ENCODE measurements at regions not wholly inside any gene's neighbourhood (a gene's known extent, or its start where the extent isn't known, plus 50 kb on each side); places are given as distances from the start of the nearest gene placed in this dataset.
"Not testable (repeated sequence)": the region's sequence is repeated elsewhere in the genome, so short reads cannot be mapped to it uniquely, and the experiment has no call there.

DNA sequence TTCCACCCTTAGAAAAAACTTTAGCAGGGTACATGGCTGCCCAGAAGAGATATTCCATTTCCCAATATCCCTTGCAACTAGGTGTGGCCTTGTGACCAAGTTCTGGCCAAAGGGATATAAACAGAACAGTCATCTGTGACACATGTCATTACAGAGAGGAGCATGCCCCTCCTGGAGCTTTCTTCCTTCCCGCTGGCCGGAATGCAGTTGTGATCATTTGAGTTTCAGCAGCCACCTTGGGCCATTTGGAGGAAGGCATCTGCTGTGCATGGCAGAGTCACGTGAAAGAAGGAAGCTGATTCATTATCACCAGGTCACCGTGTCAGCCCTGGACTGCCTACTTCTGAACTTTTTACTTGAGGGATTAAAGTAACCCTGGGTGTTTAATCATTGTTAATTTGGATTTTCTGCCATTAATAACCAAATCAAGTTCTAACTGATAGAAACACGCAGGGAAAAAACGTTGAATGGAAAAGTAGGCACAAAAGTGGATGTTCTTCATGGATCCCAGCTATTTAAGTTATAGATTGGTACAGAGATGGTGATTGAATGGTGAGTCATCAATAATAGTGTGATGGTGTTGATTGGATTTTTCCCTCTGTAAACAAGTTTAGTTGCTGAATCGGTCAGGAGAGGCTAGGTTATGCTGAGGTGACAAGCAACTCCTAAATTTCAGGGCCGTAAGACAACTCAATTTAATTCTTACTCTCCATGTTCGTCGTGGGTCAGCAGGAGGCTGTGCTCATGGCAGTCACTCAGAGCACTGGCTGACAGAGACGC lies 80.7 kb upstream of the CCDC167 start:
- no peak for DNase-seq (ENCODE audit: low read depth)

DNA sequence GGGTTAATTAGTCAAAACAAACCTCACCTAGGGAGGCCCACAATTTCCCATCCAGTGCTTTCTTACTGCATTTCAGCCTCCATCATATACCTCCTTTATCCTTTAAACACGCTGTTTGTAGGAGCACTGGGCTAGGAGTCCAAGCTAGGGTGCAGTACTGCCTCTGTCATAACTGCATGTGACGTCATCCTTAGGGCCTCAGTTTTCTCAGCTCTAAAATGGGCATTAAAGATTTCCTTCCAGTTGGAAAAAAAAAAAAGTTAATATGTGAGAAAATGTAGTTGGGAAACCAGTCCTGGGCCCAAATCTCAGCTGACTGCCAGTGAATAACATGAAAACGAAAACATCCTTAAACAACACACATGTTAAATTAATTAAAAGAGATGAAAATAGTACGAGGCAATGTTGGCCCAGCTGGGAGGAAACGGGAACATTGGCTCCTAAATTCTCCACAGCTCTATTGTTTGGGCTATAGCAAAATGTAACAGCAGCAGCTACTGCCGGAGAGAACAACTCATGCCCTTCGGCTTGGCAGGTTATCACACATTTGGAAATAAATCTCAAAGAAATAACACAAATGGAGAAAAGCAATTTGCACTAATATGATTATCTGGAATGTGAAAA lies 79.9 kb upstream of the CCDC167 start:
- DNase-seq (ENCODE audit: low read depth): no peak

DNA sequence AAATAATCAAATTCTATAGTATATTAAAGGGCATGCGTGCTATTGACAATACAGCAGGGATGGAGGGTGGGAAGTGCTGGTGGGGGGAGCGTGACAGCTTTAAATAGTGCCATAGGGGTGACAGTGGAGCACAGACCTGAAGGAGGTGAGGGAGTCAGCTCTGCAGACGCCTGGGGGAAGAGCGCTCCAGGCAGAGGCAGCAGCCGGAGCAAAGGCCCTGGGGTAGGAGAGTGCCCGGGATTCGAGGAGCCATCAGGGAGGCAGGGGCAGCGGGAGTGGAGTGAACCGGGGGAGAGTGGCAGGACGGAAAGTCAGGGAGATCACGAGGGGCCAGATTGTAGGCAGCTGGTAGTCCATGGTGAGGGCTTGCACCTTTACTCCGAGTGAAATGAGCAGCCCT lies 78.4 kb upstream of the CCDC167 start:
- no peak for DNase-seq (ENCODE audit: low read depth)

DNA sequence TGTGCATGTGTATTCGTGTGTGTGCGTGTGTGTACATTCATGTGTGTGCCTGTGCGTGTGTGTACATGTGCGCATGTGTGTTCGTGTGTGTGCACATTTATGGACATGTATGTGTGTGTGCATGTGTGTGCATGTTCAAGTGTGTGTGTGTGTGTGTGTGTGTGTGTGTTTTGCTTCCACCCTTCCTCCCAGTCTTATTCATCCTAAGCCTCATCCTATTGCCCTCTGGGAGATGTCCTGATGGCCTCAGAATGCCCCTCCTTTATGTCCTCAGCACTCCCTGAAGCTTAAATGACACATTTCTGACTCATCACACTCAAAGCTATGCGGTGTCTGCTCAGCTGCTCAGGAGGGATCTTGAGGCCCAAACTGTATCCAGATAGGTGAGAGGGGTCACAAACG lies 76.6 kb upstream of the CCDC167 start:
- DNase-seq (ENCODE audit: low read depth): peak; percentile 86

DNA sequence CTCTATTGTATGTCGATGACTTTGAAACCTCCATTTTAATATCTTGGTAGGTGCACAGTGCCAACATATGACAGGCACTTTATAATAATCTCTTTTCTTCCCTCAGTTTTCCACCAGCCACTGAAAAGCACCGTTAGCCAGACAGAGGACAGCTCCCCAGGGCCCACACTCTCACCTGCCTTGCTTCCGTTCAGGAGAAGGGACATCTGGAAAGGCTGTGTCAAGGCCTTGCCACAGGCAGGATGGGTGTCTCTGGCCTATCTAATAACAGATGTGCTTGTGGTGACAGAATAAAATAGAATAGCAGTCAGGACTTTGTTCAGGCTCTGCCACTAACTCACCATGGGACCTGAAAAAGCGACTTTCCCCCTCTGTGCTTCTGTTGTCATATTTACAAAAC lies 75.5 kb upstream of the CCDC167 start:
- no peak for DNase-seq (ENCODE audit: low read depth)

DNA sequence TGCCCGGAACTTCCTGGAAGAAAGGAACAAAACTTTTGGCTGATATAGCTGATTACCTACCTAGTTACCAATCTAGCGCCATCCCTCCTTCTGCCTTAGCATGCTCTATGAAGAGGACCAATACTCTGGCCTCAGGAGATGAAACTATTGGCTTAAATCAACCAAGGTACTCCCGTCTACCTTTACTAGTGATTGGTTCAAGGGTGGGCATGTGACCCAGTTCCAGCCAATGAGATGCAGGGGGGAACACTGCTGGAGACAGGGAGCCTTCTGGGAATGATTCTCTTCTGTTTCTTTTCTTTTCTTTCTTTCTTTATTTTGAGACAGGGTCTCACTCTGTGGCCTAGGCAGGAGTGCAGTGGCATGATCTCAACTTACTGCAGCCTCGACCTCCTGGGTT lies 72.6 kb upstream of the CCDC167 start:
- no peak for DNase-seq (ENCODE audit: low read depth)

DNA sequence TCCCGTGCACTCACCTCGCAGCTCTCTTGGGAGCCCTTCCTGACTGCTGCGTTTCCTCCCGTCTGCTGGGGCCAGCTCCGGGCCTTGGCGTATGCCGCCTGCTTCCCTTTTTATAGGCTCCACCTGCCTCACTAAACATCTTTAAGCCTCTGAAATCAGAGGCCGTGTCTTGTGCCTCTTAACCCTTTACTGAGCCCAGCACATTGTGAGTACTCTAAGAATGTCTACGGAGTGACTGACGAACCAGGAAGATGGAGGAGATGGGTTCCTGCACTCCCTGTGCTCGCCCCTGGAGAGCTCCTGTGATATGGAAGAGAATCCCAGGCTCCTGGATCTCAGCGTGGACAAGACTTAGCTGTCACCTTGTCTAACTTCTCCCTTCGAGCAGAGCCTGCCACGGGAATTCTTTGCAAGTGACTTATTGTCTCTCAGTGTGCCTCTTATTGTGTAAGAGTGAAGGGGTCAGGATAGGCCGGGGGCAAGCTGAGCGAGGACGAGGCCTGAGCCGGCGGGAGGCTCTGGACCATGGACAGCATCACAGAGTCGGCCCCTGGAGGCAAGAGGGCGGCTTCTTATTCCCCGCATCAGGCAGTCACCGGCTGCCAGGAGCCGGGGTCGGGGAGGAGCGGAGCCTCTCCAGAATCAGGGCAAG lies 70.9 kb upstream of the CCDC167 start:
- DNase-seq (ENCODE audit: low read depth): no peak

DNA sequence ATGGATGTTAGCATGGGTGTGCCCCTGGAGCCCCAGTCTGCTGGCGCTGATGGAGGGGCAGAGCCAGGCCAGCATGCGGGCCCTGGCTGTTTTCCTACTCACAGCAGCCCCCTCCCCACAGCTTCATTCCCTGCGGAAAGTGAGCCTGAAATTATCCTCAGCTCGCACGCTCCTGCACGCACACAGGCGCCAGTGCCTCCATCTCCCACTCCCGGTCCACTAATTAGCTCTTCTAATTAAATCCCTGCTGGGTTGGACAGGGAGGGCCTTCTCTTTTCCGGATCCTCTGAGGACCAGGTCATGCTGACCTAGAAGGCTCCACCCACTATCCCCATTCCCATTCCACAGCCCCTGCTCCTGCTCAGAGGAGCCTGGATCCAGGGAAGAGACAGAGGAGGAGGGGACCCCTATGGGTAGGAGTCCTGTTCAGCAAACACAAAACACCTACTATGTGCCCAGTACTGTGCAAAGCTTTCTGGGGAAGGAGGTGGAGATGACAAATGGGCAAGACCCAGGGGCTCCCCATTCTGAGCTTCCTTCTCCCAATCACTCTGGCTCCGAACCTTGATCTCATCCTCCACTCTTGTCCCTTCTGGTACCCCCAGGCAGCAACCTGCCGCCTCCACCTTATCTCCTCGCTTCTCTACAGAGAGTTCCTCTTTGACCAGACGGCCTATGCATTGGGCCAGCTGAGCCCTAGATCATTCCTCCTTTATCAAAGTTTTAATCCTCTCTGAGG lies 70.2 kb upstream of the CCDC167 start:
- DNase-seq (ENCODE audit: low read depth): no peak

DNA sequence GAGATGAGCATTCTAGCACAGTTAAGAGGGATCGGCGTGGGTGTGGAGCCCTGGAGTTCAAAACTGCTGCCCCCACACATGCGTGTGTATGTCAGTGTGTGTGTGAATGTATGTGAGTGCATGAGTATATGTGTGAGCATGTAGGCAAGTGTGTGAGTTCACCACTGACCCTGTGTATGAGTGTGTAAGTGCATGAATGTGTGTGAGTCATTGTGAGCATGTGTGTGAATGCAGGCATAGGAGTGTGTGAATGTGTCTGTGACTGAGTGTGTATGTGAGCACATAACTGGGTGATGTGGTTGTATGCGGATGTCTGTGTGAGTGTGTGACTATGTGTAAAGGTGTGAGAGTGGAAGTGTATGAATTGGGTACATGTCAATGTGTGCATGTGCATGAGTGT lies 69.6 kb upstream of the CCDC167 start:
- no peak for DNase-seq (ENCODE audit: low read depth)

DNA sequence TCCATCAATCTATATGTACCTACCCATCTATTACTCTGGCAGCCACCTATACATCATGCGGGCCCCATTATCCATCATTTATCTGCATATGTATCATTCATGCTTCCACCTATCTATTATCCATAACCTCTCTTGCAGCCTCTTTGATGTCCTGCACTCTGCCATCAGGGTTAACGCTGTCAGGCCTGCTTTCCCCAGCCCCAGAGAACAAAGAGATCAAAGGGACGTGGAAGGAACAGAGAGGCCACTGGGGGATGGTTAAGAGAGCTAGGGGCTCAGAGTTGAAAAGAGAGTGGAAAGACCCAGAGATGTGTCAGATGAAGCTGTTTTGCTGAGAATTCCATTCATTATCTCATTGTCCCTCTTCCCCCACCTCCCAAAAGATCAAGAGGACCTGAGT lies 67.3 kb upstream of the CCDC167 start:
- no peak for DNase-seq (ENCODE audit: low read depth)

DNA sequence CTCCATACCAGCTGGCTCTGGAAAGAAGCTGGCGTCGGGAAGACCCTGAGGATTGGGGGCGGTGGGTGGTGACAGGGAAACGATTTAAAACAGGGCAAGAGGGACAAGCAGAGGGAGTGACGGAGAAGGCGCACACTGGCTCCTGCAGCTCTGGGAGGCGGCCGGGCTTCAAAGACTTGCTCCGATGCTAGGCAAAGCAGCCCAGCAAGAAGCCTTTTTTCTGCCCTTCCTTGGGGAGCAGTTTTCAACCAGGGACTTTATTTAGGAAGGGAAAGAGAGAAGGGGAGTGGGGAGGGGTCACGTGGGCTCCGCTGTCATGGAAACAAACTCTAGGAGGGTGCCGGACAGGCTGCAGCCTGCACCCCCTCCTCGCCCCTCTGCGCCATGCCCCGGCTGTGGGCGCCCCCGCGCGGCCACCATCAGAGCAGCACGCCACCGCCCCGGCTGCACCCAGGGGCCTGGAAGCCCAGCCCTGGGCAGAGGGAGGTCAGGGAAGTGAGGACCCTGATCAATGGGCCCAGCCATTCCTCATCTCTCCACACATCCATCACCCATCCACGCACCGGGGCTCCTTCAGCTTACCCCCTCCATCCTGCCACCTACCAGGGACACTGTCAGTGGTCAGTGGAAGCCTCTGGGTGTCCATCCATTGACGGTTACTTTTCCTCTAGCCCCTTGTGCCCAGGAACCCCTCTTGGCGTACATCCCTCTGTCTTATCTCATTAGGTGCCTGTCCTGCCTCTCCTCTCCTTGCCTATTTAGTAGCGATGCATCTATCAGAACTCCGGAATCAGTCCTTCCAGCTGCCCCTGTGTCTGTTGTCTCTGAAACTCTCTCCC lies 66.6 kb upstream of the CCDC167 start:
- DNase-seq (ENCODE audit: low read depth): no peak

DNA sequence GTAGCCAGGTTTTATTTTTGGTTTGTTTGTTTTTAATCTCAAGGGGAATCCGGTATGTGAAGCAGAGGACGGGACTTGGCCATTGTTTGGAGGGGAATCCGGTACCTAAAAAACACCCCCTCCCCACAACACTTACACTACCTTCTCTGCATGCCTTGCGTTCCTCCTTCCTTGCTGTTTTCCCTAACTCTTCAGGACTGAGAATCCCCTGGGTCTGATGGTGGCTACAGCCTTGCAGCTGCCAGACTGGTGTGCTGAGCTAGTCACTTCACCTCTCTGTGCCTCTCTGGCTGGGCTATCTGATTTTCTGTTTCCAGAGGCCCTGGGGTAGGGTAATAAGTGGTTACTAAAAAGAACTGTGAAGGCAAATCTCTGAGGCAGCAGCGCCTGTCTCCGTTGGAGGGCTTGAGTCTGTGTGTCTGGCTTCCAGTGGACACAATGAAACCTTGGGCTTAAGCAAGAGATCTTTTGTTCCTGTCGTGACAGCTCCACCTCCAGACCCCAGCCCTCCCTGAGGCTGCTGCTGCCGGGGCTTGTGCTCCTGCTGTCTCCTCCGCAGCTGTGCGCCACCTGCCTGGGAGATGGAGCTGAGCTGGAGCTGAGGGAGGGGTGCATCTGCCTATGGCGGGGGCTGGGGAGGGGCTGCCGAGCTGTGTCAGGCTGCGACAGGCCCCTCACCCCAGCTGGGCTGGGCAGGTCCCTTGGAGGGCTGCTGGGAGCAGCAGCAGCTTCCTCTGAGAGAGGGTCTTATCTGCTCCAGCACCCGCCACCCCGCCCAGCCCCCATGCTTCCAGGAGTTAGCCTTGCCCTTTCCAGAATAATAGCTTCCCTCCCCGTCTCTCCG lies 65.8 kb upstream of the CCDC167 start:
- no peak for DNase-seq (ENCODE audit: low read depth)

DNA sequence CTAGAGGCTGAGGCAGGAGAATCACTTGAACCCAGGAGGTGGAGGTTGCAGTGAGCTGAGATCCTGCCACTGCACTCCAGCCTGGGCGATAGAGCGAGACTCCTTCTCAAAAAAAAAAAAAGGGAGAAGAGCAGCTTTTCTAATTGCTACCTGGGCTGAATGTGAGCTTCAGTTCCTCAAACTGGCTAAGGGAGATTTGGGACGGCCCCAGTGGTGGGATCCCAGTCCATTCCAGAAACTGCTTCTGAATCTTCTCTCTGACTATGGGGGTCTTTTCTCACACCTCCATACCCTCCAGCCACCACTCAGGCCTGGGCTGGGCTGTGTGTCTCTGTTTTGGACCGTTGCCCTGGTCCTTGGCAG lies 63.2 kb upstream of the CCDC167 start:
- DNase-seq (ENCODE audit: low read depth): not testable (repeated sequence)

DNA sequence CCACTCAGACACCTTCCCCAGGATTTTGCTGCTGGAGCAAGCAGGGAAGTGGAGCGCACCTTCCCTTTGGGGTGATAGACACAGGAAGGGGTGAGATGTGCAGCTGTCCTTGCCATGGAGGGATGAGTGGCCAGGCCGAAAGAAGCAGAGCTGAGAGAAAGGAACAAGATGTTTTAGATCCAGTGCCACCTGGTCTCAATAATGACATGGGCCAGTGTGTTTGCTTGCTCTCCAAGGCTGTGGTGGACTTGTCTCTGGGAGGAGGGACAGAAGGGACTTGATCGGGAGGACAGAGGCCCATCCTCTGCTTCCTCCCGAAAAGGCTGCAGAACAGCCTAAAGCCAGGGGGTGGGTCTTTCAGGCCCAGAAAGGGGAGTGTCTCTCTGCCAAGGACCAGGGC lies 61.7 kb upstream of the CCDC167 start:
- DNase-seq (ENCODE audit: low read depth): no peak

DNA sequence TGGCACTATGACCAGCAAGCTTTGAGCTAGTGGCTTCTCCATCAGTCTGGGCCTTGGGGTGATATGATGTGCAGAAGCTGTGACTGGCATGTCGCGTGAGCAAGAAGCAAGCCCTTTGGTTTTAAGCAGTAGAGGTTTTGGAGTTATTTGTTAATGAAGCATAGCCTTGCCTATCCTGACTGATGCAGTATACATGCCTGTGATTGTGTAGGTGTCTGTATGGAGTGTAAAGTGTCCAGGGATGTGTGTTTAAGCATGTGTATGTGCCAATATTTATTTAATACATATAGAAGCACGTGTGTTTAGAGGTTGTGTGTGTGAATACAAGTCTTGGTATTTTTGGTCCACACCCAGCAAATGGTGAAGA lies 61.0 kb upstream of the CCDC167 start:
- DNase-seq (ENCODE audit: low read depth): no peak

DNA sequence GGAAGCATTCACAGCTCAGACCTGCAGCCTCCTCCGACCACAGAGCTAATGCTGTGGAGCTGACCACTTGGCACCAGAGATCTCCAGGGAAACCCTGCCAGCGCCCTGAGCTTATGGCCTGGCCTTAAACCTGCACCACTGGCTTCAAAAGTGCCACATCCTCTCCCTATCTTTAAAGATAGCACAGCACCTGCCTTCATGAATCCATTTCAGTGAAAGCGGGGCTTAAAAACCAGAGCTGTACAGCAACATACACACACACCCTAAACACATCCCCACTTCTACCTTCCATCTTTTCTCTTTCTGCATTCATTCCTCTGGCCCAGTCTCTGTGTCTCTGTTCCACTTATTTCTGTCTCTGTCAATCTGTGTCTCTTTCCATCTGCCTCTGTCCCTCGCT lies 59.8 kb upstream of the CCDC167 start:
- DNase-seq (ENCODE audit: low read depth): no peak

DNA sequence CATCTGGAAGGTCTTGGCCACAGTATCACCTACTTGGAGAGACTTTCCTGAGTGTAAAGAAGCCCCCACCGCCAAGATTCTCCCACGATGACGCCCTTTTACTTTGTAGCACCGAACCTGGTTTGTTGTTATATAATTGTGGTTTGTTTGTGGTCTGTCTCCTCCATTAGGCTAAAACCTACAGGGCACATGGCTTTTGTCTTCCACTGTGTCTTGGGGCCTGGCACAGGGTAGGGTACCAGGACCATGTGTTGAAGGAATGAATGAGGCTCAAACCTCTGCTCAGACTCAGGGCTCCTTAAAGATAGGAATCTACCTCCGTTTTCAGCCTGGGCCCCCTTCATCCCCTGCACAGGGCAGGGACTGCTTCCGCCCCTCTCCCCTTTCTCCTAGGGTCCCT lies 59.4 kb upstream of the CCDC167 start:
- DNase-seq (ENCODE audit: low read depth): no peak

DNA sequence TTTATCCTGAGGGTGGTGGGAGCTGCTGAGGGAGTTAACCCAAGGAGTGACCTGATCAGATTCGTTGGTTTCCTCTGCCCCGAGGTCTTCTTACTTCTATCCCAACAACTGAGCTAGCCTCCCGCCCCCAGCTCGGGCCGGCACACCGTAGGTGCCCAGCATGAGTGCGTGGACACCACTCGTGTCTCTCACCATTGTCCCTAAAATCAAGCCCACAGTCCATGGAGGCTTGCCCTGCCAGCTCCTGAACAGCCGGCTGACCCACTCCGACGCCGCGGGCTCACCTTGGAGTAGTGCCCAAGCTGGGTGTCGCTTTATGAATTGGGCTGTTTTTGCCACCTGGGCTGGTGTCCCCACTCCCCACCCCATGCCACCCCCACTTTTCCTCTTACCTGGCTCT lies 59.0 kb upstream of the CCDC167 start:
- DNase-seq (ENCODE audit: low read depth): no peak

DNA sequence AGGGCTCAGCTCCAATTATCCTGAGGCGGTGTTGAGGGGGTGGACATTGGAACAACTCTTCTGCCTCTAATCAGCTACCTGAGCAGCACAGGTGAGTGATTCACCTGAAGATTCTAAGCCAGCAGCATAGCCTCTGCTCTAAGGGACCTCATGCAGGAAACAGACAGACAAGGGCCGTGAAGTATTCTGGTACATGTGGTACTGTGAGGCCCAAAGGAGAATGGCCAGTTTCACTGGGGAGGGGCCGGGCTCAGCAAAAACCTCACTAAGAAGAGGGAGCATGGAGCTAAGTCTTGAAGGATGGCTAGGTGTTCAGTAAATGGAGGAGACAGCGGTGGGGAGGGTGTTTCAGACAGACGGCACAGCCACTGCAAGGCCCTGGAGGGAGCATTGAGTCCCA lies 58.5 kb upstream of the CCDC167 start:
- DNase-seq (ENCODE audit: low read depth): no peak

DNA sequence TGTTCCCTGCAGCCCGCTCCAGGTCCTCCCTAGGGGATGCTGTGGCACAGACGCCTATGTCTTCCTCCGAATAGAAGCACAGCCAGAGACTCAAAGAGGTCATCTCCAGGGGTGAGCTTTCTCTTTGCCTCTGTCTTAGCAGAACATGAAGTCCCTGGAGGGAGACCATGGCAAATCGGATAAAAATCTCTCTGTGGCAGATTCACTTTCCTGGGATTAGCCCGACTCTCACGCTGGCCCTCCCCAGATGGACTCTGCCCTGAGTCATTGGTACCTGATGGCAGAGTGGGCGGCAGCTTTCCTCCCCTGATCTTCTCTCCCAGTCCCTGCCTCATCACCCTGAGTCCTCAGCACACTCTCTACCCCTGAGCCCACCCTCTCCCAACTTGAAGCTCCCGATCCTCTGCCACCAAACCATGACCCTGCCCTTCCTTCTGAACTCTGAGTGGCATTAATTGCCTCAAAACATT lies 58.0 kb upstream of the CCDC167 start:
- no peak for DNase-seq (ENCODE audit: low read depth)

Data from HS-5 (cell line).